ENCODE measurements at regions not wholly inside any gene's neighbourhood (a gene's known extent, or its start where the extent isn't known, plus 50 kb on each side); places are given as distances from the start of the nearest gene placed in this dataset.

DNA sequence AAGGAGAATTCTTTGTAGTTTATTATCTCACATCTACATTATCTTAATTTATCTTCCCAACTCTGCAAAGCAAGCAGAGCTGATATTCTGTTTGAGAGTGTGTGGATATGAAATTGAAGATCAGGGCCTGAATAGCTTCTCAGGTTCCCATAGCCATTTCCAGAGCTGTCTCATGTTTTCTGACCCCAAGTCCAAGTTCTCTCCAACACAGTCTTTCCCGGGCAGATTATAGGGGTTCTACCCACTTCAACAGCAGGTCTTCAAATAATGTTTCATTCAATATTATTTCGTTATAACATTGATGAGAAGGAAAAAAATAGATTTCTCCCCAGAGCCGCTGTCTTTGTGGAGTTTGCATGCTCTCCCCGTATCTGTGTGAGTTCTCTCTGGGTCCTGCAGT is 234.9 kb downstream of the ENC1 start:
- no peaks in the 10 kb centered on the region for H3K4me1 Mint-ChIP-seq (ENCODE audit: low read depth)
- H3K27ac Mint-ChIP-seq = no peak overlapping the region
- H3K36me3 Mint-ChIP-seq (ENCODE audit: low read depth) = no peaks in the 10 kb centered on the region
- H3K9me3 Mint-ChIP-seq = no peaks in the 10 kb centered on the region
- H3K27me3 Mint-ChIP-seq = peaks cover 12% of the 10 kb centered on the region
- no peak overlapping the region for H3K4me3 Mint-ChIP-seq

DNA sequence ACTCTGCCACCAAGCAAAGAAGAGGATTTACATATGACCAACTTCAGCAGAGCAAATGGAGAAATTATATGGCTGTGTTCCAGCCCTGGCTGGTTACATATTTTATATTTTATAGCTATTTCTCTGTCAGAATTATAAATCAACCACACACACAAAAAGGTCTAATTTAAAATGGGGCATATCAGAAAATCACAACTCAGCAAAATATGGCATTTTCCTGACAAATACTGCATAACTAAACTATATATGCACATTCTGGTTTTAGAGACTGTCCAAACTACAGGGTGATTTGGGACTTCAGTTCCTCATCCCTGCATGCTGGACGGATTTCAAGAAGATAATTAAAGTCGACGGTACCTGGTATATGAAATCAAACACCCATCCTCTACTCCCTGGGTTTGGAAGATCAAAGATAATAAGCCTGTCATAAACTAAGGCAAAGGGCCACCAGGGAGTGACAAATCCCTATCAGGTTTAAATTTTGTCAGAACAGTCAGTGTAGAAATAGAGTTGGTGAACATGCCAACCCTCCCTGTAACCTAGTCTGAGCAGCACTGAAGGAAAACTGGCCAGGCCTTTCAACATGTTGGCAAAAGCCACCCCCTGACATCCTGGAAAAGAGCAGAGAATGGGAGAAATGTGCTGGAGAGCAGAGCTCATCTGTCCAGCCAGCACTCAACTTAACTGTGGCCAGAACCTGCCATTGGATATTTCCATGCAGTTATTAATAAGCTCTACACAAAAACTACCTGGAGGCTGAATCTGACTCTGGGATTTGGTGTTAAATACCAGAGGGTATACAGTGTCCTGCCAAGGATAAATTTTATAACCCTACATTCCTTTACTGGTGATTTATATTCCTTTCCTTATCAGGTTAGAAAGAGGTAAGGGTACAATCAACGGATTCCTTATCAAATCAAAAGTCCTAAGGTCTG is 235.7 kb downstream of the ENC1 start:
- Mint-ChIP-seq H3K4me1 (ENCODE audit: low read depth) (no peaks in the 10 kb centered on the region), H3K4me3 (no peak overlapping the region), H3K27me3 (peaks cover 8% of the 10 kb centered on the region), H3K36me3 (ENCODE audit: low read depth) (no peaks in the 10 kb centered on the region), H3K27ac (no peak overlapping the region), H3K9me3 (no peaks in the 10 kb centered on the region)

DNA sequence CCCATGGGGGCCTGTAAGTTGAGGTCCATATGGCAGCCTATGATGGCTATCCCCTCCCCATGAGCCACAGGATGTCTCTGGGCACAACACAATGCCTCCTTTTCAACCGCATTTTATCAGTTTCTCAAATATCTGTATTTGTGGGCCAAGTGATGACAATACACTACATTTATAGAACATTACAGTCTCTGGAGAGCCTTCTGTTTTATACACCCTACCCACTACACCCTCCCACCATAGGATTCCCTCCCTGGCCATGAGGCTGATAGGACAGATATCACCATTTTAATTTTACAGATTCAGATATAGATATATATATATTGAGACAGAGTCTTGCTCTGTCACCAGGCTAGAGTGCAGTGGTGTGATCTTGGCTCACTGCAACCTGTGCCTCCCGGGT is 236.8 kb downstream of the ENC1 start:
- H3K9me3 Mint-ChIP-seq = no peaks in the 10 kb centered on the region
- no peaks in the 10 kb centered on the region for H3K36me3 Mint-ChIP-seq (ENCODE audit: low read depth)

DNA sequence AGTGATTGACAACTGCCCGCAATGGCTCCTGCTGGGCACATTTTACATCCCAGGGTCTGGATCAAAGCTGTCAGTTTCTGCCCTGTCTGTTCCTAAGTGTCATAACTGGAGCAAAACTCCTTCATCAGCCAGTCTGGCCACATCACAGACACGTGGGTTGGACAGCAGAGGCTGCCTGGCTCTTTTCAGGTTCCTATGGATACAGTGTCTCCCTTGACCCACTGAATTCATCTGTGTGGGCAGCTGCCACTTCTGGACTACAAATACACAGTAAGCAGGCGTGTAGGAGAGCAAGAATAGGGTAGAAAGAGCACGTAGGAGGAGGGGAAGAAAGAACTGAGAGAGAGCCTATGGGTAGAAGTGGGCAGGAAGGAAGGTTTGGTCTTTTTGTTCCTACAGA is 238.0 kb downstream of the ENC1 start:
- Mint-ChIP-seq H3K36me3 (ENCODE audit: low read depth) (no peaks in the 10 kb centered on the region), H3K4me1 (ENCODE audit: low read depth) (no peaks in the 10 kb centered on the region), H3K9me3 (no peaks in the 10 kb centered on the region), H3K27me3 (no peaks in the 10 kb centered on the region), H3K27ac (no peak overlapping the region), H3K4me3 (no peak overlapping the region)

More for the DNA sequence above, 236.8 kb downstream of the ENC1 start:
- H3K4me3 Mint-ChIP-seq = no peak overlapping the region
- H3K27ac Mint-ChIP-seq = no peak overlapping the region
- peaks cover 1% of the 10 kb centered on the region for H3K27me3 Mint-ChIP-seq
- H3K4me1 Mint-ChIP-seq (ENCODE audit: low read depth) = no peaks in the 10 kb centered on the region

DNA sequence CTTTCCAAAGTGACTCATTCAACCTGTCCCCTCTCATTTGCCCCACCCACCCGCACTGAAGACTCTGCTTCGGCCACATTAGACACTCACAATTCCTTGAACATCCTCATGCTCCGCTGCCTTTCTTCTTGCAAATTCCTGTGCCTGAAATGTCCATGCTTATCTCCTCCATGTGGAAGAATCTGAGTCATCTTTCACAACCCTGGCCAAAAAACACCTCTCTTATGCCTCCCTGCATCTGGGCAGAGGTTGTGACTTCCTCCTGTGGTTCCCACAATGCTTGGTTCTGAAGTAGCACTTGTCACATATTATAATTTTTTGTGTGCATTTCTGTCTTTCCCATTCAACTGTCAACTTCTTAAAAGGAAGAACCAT is 238.6 kb downstream of the ENC1 start:
- Mint-ChIP-seq H3K27me3 (no peaks in the 10 kb centered on the region), H3K9me3 (no peaks in the 10 kb centered on the region), H3K4me1 (ENCODE audit: low read depth) (no peaks in the 10 kb centered on the region), H3K27ac (no peak overlapping the region), H3K4me3 (no peak overlapping the region), H3K36me3 (ENCODE audit: low read depth) (no peaks in the 10 kb centered on the region)

DNA sequence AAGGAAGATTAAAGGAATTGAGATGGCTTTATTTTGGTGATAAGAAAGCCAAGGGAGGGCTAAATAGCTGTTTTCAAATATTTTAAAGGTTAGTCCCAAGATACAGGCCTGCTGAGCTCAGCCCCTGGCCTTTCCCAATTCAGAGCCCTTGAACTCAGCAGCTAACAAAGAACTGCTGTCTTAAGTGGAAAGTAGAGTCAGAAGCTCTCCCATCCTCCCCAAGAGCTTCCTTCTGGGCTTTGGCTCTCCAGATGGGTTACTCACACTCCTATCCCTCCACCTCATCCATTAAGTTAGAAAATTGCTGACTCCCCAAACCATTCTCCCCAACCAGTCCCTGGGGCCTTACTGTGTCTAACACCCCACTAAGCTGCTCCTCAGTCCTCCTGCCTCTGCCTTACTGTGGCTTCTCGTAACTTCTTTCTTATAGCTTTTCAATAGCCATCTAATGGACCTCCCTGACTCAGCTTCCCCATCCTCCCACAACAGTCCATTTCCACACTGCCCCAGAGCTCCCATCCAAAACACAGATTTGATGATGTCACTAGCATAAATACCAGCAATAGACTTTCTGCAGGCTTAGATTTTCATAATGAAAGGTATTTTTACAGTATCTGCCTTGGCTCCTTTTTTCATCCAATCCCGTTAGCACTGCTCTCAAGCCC is 239.1 kb downstream of the ENC1 start:
- Mint-ChIP-seq H3K27ac (peak overlapping the region; percentile 24), H3K36me3 (ENCODE audit: low read depth) (no peaks in the 10 kb centered on the region), H3K27me3 (no peaks in the 10 kb centered on the region), H3K4me1 (ENCODE audit: low read depth) (no peaks in the 10 kb centered on the region), H3K4me3 (no peak overlapping the region), H3K9me3 (no peaks in the 10 kb centered on the region)

DNA sequence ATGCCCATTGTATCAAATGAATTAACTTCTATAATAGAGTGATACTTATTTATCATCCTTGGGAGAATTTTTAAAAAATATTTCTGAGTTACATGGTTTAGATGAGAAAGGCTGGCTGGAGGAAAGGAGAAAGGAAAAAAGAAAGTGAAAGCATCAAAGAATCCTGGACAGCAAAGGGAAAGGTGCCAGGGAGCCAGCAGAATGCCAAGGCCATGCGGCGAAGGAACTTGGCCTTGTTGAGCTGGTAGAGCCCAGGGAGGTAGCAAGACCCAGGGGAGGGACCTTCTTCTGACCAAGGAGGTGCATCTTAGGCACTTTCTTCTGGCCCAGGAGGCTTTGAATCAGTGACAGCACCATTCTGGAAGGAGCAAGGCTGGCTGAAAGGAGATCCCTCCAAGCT is 240.5 kb downstream of the ENC1 start:
- H3K9me3 Mint-ChIP-seq = no peaks in the 10 kb centered on the region
- H3K4me3 Mint-ChIP-seq = no peak overlapping the region
- H3K36me3 Mint-ChIP-seq (ENCODE audit: low read depth) = no peaks in the 10 kb centered on the region
- H3K4me1 Mint-ChIP-seq (ENCODE audit: low read depth) = no peaks in the 10 kb centered on the region
- no peak overlapping the region for H3K27ac Mint-ChIP-seq
- no peaks in the 10 kb centered on the region for H3K27me3 Mint-ChIP-seq

DNA sequence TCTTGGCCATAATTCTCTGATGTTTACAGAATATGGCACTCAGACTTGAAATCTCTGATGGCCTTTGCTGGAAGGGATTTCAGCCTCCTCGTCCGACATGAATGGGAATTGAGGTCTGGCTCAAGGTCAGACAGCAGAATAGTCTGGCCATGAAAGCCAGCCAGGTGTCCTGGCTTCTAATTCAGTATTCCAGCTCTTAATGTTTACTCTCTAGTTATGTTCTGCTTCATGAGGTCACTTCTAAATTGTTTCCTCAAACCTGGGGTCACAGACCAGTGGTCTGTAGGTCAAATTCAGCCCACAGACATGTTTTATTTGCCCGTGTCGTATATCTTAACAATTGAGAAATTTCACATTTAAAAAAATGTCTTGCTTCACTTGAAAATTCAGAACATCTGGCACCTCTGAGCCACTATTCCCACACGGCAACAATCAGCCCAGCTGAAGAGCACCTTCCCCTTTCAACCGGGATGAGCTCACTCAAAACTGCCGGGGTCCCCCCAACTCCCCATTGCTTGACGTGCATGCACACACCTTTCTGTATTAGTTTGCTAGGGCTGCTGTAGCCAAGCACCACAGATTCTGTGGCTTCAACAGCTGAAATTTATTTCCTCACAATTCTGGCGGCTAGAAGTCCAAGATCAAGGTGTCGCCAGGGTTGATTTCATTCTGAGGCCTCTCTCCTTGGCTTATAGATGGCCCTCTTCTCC is 243.5 kb downstream of the ENC1 start:
- H3K27ac Mint-ChIP-seq = no peak overlapping the region
- H3K4me1 Mint-ChIP-seq (ENCODE audit: low read depth) = no peaks in the 10 kb centered on the region
- no peaks in the 10 kb centered on the region for H3K9me3 Mint-ChIP-seq
- no peaks in the 10 kb centered on the region for H3K36me3 Mint-ChIP-seq (ENCODE audit: low read depth)
- no peak overlapping the region for H3K4me3 Mint-ChIP-seq
- no peaks in the 10 kb centered on the region for H3K27me3 Mint-ChIP-seq

DNA sequence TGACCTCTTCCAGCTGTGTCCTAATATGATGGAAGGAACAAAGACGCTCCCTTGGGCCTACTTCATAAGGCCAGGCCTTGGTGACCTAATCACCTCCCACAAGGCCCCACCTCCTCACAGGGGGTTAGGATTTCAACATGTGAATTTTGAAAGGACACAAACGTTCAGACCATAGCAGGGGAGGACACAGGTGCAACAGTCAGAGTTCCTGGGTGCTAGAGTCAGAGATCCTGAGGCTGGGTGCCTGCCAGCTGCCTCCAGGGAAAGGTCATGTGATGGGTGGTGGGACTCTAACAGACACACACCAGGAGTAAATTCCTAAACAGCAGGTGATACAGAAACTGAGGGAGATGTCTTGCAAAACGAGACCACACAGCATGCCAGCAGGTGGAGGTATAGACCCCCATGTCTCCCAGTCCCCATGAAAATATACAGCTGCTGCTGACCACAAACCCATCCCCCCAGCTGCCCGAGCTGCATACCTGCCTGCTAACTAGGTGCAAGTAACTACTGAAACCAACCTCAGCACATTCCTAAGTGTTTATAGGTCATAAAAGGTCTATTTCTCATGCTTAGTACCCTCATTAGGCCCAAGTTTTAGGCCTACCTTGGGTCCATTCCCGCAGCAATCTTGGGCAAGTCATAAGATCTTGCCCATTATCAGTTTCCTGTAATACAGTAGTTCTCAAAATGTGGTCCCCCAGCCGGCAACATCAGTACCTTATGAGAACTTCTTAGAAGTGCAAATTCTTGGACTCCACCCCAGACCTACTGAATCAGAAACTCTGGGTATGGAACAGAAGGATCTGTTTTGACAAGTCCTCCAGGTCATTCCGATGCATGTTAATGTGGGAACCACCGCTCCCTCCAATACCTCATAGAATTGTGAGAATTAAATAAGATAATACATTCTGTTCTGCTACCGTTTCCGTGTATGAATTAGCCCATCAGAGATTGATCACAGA is 245.3 kb downstream of the ENC1 start:
- Mint-ChIP-seq H3K9me3 (no peaks in the 10 kb centered on the region), H3K27ac (no peak overlapping the region), H3K4me3 (no peak overlapping the region), H3K27me3 (no peaks in the 10 kb centered on the region), H3K4me1 (ENCODE audit: low read depth) (no peaks in the 10 kb centered on the region), H3K36me3 (ENCODE audit: low read depth) (no peaks in the 10 kb centered on the region)

DNA sequence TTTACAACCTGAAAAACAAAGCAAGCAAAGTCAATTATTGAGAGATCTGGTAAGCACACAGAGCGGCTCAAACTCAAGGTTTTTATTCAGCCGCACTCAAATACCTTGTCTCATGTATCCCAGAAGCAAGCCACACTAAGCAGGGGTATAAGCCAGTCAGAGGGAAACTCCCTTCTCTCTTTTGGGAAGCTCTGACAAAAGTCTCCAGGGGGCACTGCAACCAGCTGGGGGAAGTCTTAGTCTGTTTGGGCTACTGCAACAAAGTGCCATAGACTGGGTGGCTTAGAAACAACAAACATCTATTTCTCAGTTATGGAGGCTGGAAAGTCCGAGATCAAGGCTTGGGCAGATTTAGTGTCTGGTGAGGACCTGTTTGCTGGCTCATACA is 246.0 kb downstream of the ENC1 start:
- Mint-ChIP-seq H3K27me3 (no peaks in the 10 kb centered on the region), H3K4me1 (ENCODE audit: low read depth) (no peaks in the 10 kb centered on the region), H3K36me3 (ENCODE audit: low read depth) (no peaks in the 10 kb centered on the region), H3K9me3 (no peaks in the 10 kb centered on the region), H3K27ac (no peak overlapping the region), H3K4me3 (no peak overlapping the region)

DNA sequence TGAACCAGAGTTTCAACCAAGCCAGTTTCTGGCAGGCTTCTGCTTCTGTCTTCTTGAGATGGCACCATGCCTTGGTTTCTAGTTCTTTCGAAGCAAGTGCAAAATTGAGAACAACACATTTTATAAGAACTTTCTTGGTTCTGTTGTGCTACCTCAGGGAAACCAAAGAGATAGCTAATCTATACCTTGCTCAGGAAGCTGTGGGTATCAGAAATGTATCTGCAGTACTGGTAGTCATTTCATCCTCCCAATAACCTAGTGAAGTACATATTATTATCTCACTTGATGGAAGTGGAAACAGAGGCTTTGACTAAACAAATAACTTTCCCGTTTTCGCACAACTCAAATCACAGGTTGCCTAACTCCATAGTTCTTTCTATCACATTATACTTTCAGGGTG is 246.6 kb downstream of the ENC1 start:
- H3K27me3 Mint-ChIP-seq = no peaks in the 10 kb centered on the region
- no peak overlapping the region for H3K4me3 Mint-ChIP-seq
- no peaks in the 10 kb centered on the region for H3K9me3 Mint-ChIP-seq
- H3K36me3 Mint-ChIP-seq (ENCODE audit: low read depth) = no peaks in the 10 kb centered on the region
- H3K4me1 Mint-ChIP-seq (ENCODE audit: low read depth) = no peaks in the 10 kb centered on the region
- H3K27ac Mint-ChIP-seq = no peak overlapping the region

DNA sequence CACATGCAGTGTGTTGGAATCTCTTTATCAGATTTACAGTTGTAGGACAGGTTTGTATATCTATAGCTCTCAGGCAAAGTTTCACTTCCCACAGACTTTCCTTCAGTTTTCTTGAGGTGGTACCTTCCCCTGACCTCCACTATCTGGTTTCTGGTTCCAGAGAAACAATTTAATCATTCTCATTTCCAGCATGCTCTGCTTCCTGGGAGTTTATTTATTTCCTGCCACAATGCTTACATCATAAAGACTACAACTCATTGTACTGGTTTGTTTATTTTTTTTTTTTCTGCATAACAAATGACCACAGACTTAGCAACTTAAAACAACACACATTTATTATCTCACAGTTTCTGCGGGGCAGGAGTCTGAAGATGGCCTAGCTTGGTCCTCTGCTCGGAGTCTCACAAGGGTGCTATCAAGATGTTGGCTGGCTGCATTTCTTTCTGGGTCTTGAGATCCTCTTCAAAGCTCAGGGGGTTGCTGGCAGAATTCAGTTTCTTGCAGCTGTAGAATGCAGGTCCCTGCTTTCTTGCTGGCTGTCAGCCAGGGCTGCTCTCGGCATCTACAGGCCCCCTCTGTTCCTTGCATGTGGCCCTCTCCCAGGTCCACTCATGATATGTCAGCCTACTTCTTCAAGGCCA is 247.7 kb downstream of the ENC1 start:
- no peak overlapping the region for H3K27ac Mint-ChIP-seq
- no peaks in the 10 kb centered on the region for H3K9me3 Mint-ChIP-seq
- no peak overlapping the region for H3K4me3 Mint-ChIP-seq
- H3K36me3 Mint-ChIP-seq (ENCODE audit: low read depth) = no peaks in the 10 kb centered on the region
- H3K4me1 Mint-ChIP-seq (ENCODE audit: low read depth) = no peaks in the 10 kb centered on the region
- no peaks in the 10 kb centered on the region for H3K27me3 Mint-ChIP-seq

DNA sequence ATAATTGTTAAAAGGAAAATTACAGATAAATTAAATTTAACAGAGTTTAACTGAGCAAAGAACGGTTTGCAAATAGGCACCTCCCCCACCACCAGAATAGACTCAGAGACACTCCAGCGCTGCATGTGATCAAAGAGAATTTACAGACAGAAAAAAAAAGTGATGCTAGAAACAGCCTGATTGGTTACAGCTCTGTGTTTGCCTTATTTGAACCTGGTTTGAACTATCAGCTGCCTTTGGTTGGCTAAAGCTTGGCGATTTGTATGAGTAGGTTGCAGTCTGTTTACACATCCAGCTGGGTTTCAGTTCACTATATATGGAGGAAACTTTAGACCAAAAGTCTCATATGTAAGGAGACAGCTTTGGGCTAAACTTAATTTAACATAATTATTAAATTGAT is 249.1 kb downstream of the ENC1 start:
- Mint-ChIP-seq H3K27me3 (no peaks in the 10 kb centered on the region), H3K27ac (no peak overlapping the region), H3K4me1 (ENCODE audit: low read depth) (no peaks in the 10 kb centered on the region), H3K4me3 (no peak overlapping the region), H3K9me3 (no peaks in the 10 kb centered on the region), H3K36me3 (ENCODE audit: low read depth) (no peaks in the 10 kb centered on the region)

DNA sequence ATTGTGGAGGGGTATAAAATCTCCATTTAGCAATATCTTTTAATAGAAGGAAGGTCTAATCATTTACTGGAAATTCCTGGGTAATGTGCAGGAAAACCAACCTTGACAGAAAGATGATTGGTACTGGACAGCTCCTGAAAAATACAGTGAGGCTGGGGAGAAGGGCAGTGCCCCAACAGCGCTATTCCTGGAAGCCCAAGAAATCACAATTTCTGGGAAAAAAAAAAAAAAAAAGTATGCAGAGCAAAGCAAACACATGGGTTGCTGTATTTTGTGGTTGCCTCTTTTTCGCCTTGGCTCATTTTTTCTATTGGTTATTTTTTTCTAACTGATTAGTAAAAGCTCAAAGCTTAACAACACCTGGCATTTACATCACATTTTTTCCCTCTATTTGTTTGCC is 249.7 kb downstream of the ENC1 start:
- H3K36me3 Mint-ChIP-seq (ENCODE audit: low read depth) = no peaks in the 10 kb centered on the region
- no peak overlapping the region for H3K27ac Mint-ChIP-seq
- H3K27me3 Mint-ChIP-seq = no peaks in the 10 kb centered on the region
- H3K9me3 Mint-ChIP-seq = no peaks in the 10 kb centered on the region
- H3K4me1 Mint-ChIP-seq (ENCODE audit: low read depth) = no peaks in the 10 kb centered on the region
- H3K4me3 Mint-ChIP-seq = no peak overlapping the region

All from stimulated activated naive CD8-positive, alpha-beta T cell treated with anti-CD3 and anti-CD28 coated beads, Interleukin-15, Interleukin-2, amounts not matched to agents 100 ng/mL and 50 ng/mL, for 24 hours (primary cell).